Hepatocyte (in vitro differentiated cells): ENCODE measurements at regions not wholly inside any gene's neighbourhood (a gene's known extent, or its start where the extent isn't known, plus 50 kb on each side); places are given as distances from the start of the nearest gene placed in this dataset.
"Not testable (repeated sequence)": the region's sequence is repeated elsewhere in the genome, so short reads cannot be mapped to it uniquely, and the experiment has no call there.

Experiments
- DNase-seq: peaks from one replicate; pipeline ENCODE4 v3.0.0-alpha.2; 2016; ENCODE audit warnings: low spot score
- H2AFZ ChIP-seq: fragments of 200-600 bp; sonication (generic); 2 replicates; pipeline ENCODE4 v1.6.0; 2016; ENCODE audit warnings: antibody characterized with exemption, mild to moderate bottlenecking
- H3K27ac ChIP-seq: fragments of 200-600 bp; sonication (generic); 2 replicates; pipeline ENCODE4 v1.5.1; 2016; ENCODE audit warnings: mild to moderate bottlenecking
- H3K27me3 ChIP-seq: fragments of 200-600 bp; sonication (generic); 2 replicates; pipeline ENCODE4 v1.6.1; 2016
- H3K36me3 ChIP-seq: fragments of 200-600 bp; sonication (generic); replicated peaks from 2 replicates; pipeline ENCODE4 v1.5.1; 2016; ENCODE audit warnings: low read depth; ENCODE audit not compliant: insufficient read depth
- H3K4me1 ChIP-seq: fragments of 200-600 bp; sonication (generic); 2 replicates; pipeline ENCODE4 v1.5.1; 2016; ENCODE audit warnings: mild to moderate bottlenecking, moderate library complexity; ENCODE audit not compliant: insufficient read depth
- H3K4me2 ChIP-seq: fragments of 200-600 bp; sonication (generic); 2 replicates; pipeline ENCODE4 v1.6.0; 2016
- H3K4me3 ChIP-seq: fragments of 200-600 bp; sonication (generic); 2 replicates; pipeline ENCODE4 v1.5.1; 2016; ENCODE audit warnings: mild to moderate bottlenecking
- H3K79me2 ChIP-seq: fragments of 200-600 bp; sonication (generic); 2 replicates; pipeline ENCODE4 v1.6.0; 2017; ENCODE audit warnings: mild to moderate bottlenecking
- H3K9me2 ChIP-seq: fragments of 200-600 bp; sonication (generic); replicated peaks from 2 replicates; pipeline ENCODE4 v1.6.0; 2017; ENCODE audit warnings: mild to moderate bottlenecking; ENCODE audit not compliant: insufficient read depth
- H3K9me3 ChIP-seq: fragments of 200-600 bp; sonication (generic); 2 replicates; pipeline ENCODE4 v1.5.1; 2016; ENCODE audit warnings: low read depth, mild to moderate bottlenecking
- H4K20me1 ChIP-seq: fragments of 200-600 bp; sonication (generic); 2 replicates; pipeline ENCODE4 v1.6.0; 2016; ENCODE audit warnings: mild to moderate bottlenecking; ENCODE audit not compliant: insufficient read depth, poor library complexity, severe bottlenecking
- CTCF ChIP-seq: fragments of 200-600 bp; sonication (generic); IDR thresholded peaks from 2 replicates; pipeline ENCODE4 v1.5.1; 2016; ENCODE audit warnings: antibody characterized with exemption, mild to moderate bottlenecking; ENCODE audit not compliant: poor library complexity
- EZH2 ChIP-seq: fragments of 200-600 bp; sonication (generic); IDR thresholded peaks from 2 replicates; pipeline ENCODE4 v1.6.1; 2016; ENCODE audit warnings: antibody characterized with exemption, mild to moderate bottlenecking, borderline replicate concordance
- EZH2phosphoT487 ChIP-seq: fragments of 200-600 bp; sonication (generic); IDR thresholded peaks from one replicate; pipeline ENCODE4 v1.6.1; 2018; ENCODE audit warnings: antibody characterized with exemption, mild to moderate bottlenecking, low read depth, moderate library complexity; ENCODE audit not compliant: unreplicated experiment, severe bottlenecking
- WGBS: methylation state at CpG from one replicate; pipeline ENCODE4 v1.1.6; 2016; ENCODE audit warnings: low lambda C conversion rate; ENCODE audit errors: missing lambda C conversion rate; 5-methylcytosine and 5-hydroxymethylcytosine counted together

GRCh38 chr12:41992022-41992421 lies 152.7 kb downstream of the GXYLT1 start:
- DNase-seq = peak; percentile 63

GRCh38 chr12:41988715-41989114 lies 156.0 kb downstream of the GXYLT1 start:
- H3K9me2 ChIP-seq = no peaks in the 10 kb centered on the region
- H3K4me2 ChIP-seq = no peak overlapping the region
- no peak overlapping the region for H3K27ac ChIP-seq
- no peaks in the 10 kb centered on the region for H4K20me1 ChIP-seq
- H3K4me1 ChIP-seq = peaks cover 10% of the 10 kb centered on the region
- no peak overlapping the region for H2AFZ ChIP-seq
- H3K79me2 ChIP-seq = no peaks in the 10 kb centered on the region
- DNase-seq = no peak
- H3K9me3 ChIP-seq = no peaks in the 10 kb centered on the region
- no peaks in the 10 kb centered on the region for H3K36me3 ChIP-seq
- H3K4me3 ChIP-seq = no peak overlapping the region
- H3K27me3 ChIP-seq = no peaks in the 10 kb centered on the region
- TF ChIP-seq CTCF = no peak
- no peak for TF ChIP-seq EZH2phosphoT487
- no peak for TF ChIP-seq EZH2
- 98% methylated on average over 2 of the region's 2 CpGs for WGBS

More at GRCh38 chr12:41992022-41992421, 152.7 kb downstream of the GXYLT1 start:
- Histone ChIP-seq H3K9me2 (no peaks in the 10 kb centered on the region), H3K9me3 (no peaks in the 10 kb centered on the region), H4K20me1 (no peaks in the 10 kb centered on the region), H3K36me3 (no peaks in the 10 kb centered on the region), H3K27ac (peak overlapping the region; percentile 72), H3K4me2 (no peak overlapping the region), H3K79me2 (no peaks in the 10 kb centered on the region), H2AFZ (peak overlapping the region; percentile 10), H3K27me3 (no peaks in the 10 kb centered on the region), H3K4me1 (peaks cover 10% of the 10 kb centered on the region), H3K4me3 (no peak overlapping the region)
- WGBS = 30% methylated on average over 1 of the region's 1 CpG
- TF ChIP-seq EZH2 = no peak

GRCh38 chr12:41986513-41986912 lies 158.2 kb downstream of the GXYLT1 start:
- not testable (repeated sequence) for H3K4me1 ChIP-seq, H3K79me2 ChIP-seq, H3K27me3 ChIP-seq, H3K27ac ChIP-seq, H4K20me1 ChIP-seq, H3K4me2 ChIP-seq, H3K9me2 ChIP-seq, DNase-seq, H3K9me3 ChIP-seq, H3K4me3 ChIP-seq, H2AFZ ChIP-seq, H3K36me3 ChIP-seq
- WGBS = 95% methylated on average over 2 of the region's 2 CpGs

GRCh38 chr12:41983856-41984255 lies 160.8 kb downstream of the GXYLT1 start:
- no peak overlapping the region for H3K4me2 ChIP-seq
- H2AFZ ChIP-seq = no peak overlapping the region
- no peak for TF ChIP-seq EZH2phosphoT487
- no peak for TF ChIP-seq CTCF
- no peak for TF ChIP-seq EZH2

GRCh38 chr12:41983394-41983793 lies 161.3 kb downstream of the GXYLT1 start:
- 43% methylated on average over 1 of the region's 1 CpG for WGBS
- Histone ChIP-seq H3K36me3 (no peaks in the 10 kb centered on the region), H3K9me3 (no peaks in the 10 kb centered on the region), H3K79me2 (no peaks in the 10 kb centered on the region), H3K4me1 (no peaks in the 10 kb centered on the region), H3K4me2 (no peak overlapping the region), H2AFZ (no peak overlapping the region), H3K27me3 (no peaks in the 10 kb centered on the region), H3K27ac (no peak overlapping the region), H4K20me1 (no peaks in the 10 kb centered on the region), H3K4me3 (no peak overlapping the region), H3K9me2 (no peaks in the 10 kb centered on the region)
- DNase-seq = no peak
- TF ChIP-seq EZH2phosphoT487 (no peak), EZH2 (no peak), CTCF (no peak)

More at GRCh38 chr12:41983856-41984255, 160.8 kb downstream of the GXYLT1 start:
- Histone ChIP-seq H3K79me2 (no peaks in the 10 kb centered on the region), H3K4me3 (no peak overlapping the region), H3K9me3 (no peaks in the 10 kb centered on the region), H4K20me1 (no peaks in the 10 kb centered on the region), H3K27ac (no peak overlapping the region), H3K4me1 (no peaks in the 10 kb centered on the region), H3K27me3 (no peaks in the 10 kb centered on the region), H3K9me2 (no peaks in the 10 kb centered on the region), H3K36me3 (no peaks in the 10 kb centered on the region)
- DNase-seq = no peak
